GM23338 (cell line): ENCODE measurements at regions not wholly inside any gene's neighbourhood (a gene's known extent, or its start where the extent isn't known, plus 50 kb on each side); places are given as distances from the start of the nearest gene placed in this dataset.

ENCODE experiments used
- POLR2AphosphoS5 ChIP-seq: IDR thresholded peaks from 2 replicates; pipeline ENCODE4 v1.6.1; 2016; ENCODE audit warnings: antibody characterized with exemption, low read depth
- TF ChIP-seq, protein P1 (sequence below): IDR thresholded peaks from 2 replicates; pipeline ENCODE4 v1.6.1; 2016; ENCODE audit warnings: antibody characterized with exemption

DNA sequence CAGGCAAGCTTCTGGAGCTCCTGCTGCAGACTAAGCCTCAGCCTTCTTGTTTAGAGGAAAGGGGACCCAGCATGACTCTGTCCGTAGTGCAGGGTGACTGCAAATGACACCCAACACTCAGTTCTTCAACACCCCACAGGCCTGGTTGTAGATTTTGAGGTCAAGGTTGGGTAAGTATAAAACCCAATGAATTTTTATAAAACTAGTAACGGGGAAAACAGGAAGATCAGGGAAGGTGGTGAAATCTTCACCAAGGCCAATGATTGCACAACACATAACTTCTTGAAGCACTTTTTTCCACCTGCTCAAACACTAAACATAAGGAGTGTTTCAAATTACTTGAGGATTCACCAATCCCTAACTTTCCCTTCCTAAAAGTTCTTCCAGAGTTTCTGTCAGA lies 89.4 kb upstream of the JAK1 start:
- no peak for TF ChIP-seq POLR2AphosphoS5
- TF ChIP-seq, protein P1, sequence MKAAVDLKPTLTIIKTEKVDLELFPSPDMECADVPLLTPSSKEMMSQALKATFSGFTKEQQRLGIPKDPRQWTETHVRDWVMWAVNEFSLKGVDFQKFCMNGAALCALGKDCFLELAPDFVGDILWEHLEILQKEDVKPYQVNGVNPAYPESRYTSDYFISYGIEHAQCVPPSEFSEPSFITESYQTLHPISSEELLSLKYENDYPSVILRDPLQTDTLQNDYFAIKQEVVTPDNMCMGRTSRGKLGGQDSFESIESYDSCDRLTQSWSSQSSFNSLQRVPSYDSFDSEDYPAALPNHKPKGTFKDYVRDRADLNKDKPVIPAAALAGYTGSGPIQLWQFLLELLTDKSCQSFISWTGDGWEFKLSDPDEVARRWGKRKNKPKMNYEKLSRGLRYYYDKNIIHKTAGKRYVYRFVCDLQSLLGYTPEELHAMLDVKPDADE = no peak
